ENCODE measurements at regions not wholly inside any gene's neighbourhood (a gene's known extent, or its start where the extent isn't known, plus 50 kb on each side); places are given as distances from the start of the nearest gene placed in this dataset.

DNA sequence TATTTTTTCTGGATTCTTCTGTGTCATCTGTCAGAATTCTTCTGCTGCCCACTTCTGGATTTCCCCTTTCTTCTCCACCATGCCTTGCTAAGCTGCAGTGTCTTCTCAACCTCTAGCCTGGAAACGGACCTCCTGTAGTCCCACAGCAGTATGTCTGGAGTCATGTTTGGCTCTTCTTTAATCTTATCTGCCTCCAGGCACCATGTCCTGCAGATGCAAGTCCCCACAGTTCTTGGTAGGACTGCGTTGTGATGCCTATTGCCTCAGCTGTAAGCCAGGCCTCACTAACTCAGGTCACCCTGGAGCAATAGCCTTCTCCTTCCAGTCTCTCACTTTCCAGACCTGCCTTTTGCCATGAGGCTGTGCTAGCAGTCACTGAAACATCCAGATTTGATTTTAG, 268.3 kb downstream of the POM121L12 start:
- TF ChIP-seq, protein P1, sequence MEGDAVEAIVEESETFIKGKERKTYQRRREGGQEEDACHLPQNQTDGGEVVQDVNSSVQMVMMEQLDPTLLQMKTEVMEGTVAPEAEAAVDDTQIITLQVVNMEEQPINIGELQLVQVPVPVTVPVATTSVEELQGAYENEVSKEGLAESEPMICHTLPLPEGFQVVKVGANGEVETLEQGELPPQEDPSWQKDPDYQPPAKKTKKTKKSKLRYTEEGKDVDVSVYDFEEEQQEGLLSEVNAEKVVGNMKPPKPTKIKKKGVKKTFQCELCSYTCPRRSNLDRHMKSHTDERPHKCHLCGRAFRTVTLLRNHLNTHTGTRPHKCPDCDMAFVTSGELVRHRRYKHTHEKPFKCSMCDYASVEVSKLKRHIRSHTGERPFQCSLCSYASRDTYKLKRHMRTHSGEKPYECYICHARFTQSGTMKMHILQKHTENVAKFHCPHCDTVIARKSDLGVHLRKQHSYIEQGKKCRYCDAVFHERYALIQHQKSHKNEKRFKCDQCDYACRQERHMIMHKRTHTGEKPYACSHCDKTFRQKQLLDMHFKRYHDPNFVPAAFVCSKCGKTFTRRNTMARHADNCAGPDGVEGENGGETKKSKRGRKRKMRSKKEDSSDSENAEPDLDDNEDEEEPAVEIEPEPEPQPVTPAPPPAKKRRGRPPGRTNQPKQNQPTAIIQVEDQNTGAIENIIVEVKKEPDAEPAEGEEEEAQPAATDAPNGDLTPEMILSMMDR (IDR thresholded peaks at IDR 0.05), result no peak
- no peak for TF ChIP-seq POLR2A (IDR thresholded peaks at IDR 0.05)
- no peak for TF ChIP-seq EP300 (IDR thresholded peaks at IDR 0.05)

Data from gastroesophageal sphincter (tissue), 3 donors.